GM19035 (cell line): ENCODE measurements at regions not wholly inside any gene's neighbourhood (a gene's known extent, or its start where the extent isn't known, plus 50 kb on each side); places are given as distances from the start of the nearest gene placed in this dataset.

Experiments
- ATAC-seq: cut with Tn5 transposase; IDR thresholded peaks from one replicate; pipeline ENCODE4 v1.9.1; 2021; ENCODE audit not compliant: unreplicated experiment

- peak; percentile 100 for ATAC-seq
These were observed 54.9 kb upstream of the ZNF800 start for GRCh38 chr7:127447326-127447945.

DNA sequence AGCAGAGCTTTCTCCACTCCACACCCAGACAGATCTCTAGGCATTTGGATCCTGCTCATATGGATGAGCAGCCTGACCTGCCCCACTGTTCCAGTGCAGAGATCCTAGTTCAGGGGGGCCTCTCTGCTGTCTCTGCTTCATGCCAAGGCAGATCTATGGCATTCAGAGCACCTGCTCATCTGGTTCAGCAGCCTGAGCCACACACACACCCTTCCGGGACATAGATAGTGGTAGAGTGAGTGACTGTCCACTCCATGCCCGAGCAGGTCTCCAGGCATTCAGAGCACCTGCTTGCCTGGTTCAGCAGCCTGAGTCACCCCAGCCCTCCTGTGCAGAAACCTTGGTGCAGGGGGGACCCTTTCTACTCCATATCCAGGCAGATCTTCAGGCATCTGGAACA is 54.3 kb upstream of the ZNF800 start:
- ATAC-seq, result no peak
